Ishikawa (cell line): ENCODE measurements at regions not wholly inside any gene's neighbourhood (a gene's known extent, or its start where the extent isn't known, plus 50 kb on each side); places are given as distances from the start of the nearest gene placed in this dataset.

Experiments used
- CREB1 ChIP-seq: IDR thresholded peaks from 2 replicates; pipeline ENCODE4 v1.6.1; 2012; ENCODE audit warnings: low read depth
- EGR1 ChIP-seq: IDR thresholded peaks from 2 replicates; pipeline ENCODE4 v1.6.1; 2012
- EP300 ChIP-seq: IDR thresholded peaks from 2 replicates; pipeline ENCODE4 v1.6.1; 2012; ENCODE audit warnings: borderline replicate concordance
- FOXM1 ChIP-seq: IDR thresholded peaks from 2 replicates; pipeline ENCODE4 v1.6.1; 2012; ENCODE audit warnings: low read depth, borderline replicate concordance
- NFIC ChIP-seq: IDR thresholded peaks from 2 replicates; pipeline ENCODE4 v1.6.1; 2012
- RAD21 ChIP-seq: IDR thresholded peaks from 2 replicates; pipeline ENCODE4 v1.6.1; 2012; ENCODE audit warnings: low read depth
- TAF1 ChIP-seq: IDR thresholded peaks from 2 replicates; pipeline ENCODE4 v1.6.1; 2012; ENCODE audit warnings: low read depth, mild to moderate bottlenecking
- YY1 ChIP-seq: IDR thresholded peaks from 2 replicates; pipeline ENCODE4 v1.6.1; 2012; ENCODE audit warnings: low read depth
- ZBTB7A ChIP-seq: IDR thresholded peaks from 2 replicates; pipeline ENCODE4 v1.6.1; 2012; ENCODE audit warnings: low read depth
- TF ChIP-seq, protein P1 (sequence below): IDR thresholded peaks from 2 replicates; pipeline ENCODE4 v1.6.1; 2012; ENCODE audit warnings: low read depth, mild to moderate bottlenecking

DNA sequence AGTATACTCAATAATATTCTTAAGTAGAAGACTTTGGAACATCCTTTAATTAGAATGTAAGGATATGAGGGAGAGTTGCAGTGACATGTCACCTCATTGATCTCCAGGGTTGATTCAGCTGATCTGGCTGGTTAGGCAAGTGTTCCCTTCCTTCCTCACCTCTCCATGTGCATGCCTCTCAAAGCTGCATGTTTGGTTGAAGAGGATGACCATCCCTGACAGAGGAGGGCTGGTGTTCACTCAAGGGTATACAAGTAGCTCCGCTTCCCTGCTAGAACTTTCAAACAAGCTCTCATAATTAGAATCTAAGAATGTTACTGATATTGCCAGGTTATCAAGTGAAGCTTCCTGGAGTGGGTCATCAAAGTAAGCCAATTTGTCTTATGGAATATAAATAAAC lies 341.1 kb upstream of the FLRT2 start:
- TF ChIP-seq CREB1 (no peak), ZBTB7A (no peak), YY1 (no peak), TAF1 (no peak), FOXM1 (no peak), NFIC (no peak), EGR1 (no peak), RAD21 (no peak), EP300 (no peak)
- TF ChIP-seq, protein P1, sequence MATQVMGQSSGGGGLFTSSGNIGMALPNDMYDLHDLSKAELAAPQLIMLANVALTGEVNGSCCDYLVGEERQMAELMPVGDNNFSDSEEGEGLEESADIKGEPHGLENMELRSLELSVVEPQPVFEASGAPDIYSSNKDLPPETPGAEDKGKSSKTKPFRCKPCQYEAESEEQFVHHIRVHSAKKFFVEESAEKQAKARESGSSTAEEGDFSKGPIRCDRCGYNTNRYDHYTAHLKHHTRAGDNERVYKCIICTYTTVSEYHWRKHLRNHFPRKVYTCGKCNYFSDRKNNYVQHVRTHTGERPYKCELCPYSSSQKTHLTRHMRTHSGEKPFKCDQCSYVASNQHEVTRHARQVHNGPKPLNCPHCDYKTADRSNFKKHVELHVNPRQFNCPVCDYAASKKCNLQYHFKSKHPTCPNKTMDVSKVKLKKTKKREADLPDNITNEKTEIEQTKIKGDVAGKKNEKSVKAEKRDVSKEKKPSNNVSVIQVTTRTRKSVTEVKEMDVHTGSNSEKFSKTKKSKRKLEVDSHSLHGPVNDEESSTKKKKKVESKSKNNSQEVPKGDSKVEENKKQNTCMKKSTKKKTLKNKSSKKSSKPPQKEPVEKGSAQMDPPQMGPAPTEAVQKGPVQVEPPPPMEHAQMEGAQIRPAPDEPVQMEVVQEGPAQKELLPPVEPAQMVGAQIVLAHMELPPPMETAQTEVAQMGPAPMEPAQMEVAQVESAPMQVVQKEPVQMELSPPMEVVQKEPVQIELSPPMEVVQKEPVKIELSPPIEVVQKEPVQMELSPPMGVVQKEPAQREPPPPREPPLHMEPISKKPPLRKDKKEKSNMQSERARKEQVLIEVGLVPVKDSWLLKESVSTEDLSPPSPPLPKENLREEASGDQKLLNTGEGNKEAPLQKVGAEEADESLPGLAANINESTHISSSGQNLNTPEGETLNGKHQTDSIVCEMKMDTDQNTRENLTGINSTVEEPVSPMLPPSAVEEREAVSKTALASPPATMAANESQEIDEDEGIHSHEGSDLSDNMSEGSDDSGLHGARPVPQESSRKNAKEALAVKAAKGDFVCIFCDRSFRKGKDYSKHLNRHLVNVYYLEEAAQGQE, result no peak
